HL-60 (cell line): ENCODE measurements at regions not wholly inside any gene's neighbourhood (a gene's known extent, or its start where the extent isn't known, plus 50 kb on each side); places are given as distances from the start of the nearest gene placed in this dataset.

Experiments used
- CTCF ChIP-seq: IDR thresholded peaks from one replicate; pipeline ENCODE4 v1.5.1; 2011; ENCODE audit warnings: low read length, control low read depth, inconsistent platforms; ENCODE audit not compliant: insufficient read depth
- GABPA ChIP-seq: IDR thresholded peaks from 2 replicates; pipeline ENCODE4 v1.6.1; 2012; ENCODE audit warnings: low read depth
- POLR2AphosphoS5 ChIP-seq: IDR thresholded peaks from 2 replicates; pipeline ENCODE4 v1.6.1; 2012; ENCODE audit warnings: low read depth
- REST ChIP-seq: IDR thresholded peaks from 2 replicates; pipeline ENCODE4 v1.6.1; 2012; ENCODE audit warnings: low read depth; ENCODE audit not compliant: insufficient replicate concordance
- SPI1 ChIP-seq: IDR thresholded peaks from 2 replicates; pipeline ENCODE4 v1.6.1; 2012; ENCODE audit warnings: low read depth, mild to moderate bottlenecking, borderline replicate concordance

GRCh38 chr4:177235026-177235425, 74.6 kb upstream of the NEIL3 start:
- TF ChIP-seq CTCF (no peak), REST (no peak), SPI1 (no peak), POLR2AphosphoS5 (no peak), GABPA (no peak)
